Amniotic stem cell (primary cell): ENCODE measurements at regions not wholly inside any gene's neighbourhood (a gene's known extent, or its start where the extent isn't known, plus 50 kb on each side); places are given as distances from the start of the nearest gene placed in this dataset.

Experiments
- DNase-seq: peaks from one replicate; lab custom pipeline; 2025; lab: John Stamatoyannopoulos, UW

- DNase-seq, result no peak
These were observed 240.1 kb upstream of the PPP1R2C start for GRCh38 chrX:43018031-43018430.

- DNase-seq, result no peak
These were observed 241.1 kb upstream of the PPP1R2C start for GRCh38 chrX:43019021-43019420.

- DNase-seq, result no peak
These were observed 247.9 kb upstream of the PPP1R2C start for GRCh38 chrX:43025806-43026315.

DNA sequence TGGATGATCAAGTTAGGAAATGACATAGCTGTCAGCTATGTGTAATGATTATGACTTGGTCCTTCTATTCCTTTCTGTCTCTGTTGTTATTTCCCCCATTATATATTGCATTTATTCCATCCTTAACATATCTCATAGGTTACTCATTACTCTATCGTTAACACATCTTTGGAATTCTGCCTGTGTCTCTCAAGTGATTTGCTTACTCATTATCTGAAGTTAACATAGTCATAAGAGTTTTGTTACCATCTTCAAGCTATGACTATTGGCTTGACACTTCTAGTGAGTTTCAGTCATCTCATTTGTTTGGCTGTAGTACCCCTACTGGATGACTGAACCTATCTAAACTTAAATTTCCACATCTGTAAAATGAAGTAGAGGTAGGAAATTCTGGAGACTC is 286.1 kb upstream of the PPP1R2C start:
- no peak for DNase-seq

DNA sequence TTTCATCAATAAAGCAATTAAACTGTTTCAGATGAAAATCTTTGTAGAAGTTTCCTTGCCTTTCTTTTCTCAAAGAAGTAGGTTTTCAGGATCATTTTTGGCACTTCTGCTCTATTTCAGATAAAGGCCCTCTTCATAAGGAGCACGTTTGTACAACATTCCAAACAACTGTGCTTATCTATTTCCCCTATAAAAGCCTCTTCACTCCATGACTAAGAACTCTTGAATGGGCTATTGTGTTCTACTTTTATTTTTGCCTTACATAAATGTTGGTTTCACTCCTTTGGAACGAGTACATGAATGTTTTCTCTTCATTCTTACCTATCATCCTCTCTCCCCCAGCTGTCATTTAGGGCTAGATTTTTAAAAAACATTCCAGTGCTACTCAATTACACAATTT is 288.0 kb upstream of the PPP1R2C start:
- no peak for DNase-seq

- DNase-seq, result no peak
These were observed 290.7 kb upstream of the PPP1R2C start for GRCh38 chrX:43068639-43069038.

- DNase-seq, result no peak
These were observed 305.1 kb upstream of the PPP1R2C start for GRCh38 chrX:43083016-43083415.

- no peak for DNase-seq
These were observed 309.9 kb upstream of the PPP1R2C start for GRCh38 chrX:43087830-43088229.

GRCh38 chrX:43096830-43097229 is 318.9 kb upstream of the PPP1R2C start:
- no peak for DNase-seq

DNA sequence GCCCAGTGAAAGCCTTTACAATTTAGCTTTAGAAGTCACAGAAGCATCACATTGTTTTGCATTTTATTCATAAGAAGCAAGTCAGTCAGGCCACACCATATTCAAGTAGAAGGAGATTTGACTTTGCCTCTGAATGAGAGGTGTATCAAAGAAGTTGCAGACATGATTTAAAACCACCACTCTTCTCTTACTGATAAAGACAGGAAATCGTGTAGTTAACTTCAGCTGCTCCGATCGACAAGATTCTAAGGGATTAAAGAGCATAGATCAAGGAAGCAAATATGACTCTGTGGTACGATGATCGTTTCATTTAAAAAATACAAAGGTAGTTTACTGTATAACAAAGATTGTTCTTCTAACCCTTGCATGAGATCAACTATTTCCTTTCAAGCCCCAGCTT is 328.0 kb upstream of the PPP1R2C start:
- no peak for DNase-seq

DNA sequence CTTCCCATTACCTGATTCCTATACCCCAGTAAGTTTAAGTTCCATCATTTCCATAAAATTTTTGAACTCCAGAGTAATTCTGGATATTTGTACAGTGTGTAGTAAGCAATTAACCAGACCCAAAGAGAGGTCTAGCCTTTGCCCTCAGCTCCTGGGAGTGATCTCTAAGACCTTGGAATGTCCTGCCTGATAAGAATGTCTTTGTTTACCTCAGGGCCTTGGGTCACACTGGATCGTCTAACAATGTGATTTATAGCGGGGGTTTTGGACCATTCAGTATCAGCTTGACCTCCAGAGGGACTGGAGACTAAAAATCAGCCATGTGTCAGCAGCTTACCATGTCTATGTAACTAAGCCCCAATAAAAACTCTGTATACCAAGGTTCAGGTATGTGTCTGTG is 330.9 kb upstream of the PPP1R2C start:
- DNase-seq, result no peak

- DNase-seq, result no peak
These were observed 343.7 kb upstream of the PPP1R2C start for GRCh38 chrX:43121637-43122036.

DNA sequence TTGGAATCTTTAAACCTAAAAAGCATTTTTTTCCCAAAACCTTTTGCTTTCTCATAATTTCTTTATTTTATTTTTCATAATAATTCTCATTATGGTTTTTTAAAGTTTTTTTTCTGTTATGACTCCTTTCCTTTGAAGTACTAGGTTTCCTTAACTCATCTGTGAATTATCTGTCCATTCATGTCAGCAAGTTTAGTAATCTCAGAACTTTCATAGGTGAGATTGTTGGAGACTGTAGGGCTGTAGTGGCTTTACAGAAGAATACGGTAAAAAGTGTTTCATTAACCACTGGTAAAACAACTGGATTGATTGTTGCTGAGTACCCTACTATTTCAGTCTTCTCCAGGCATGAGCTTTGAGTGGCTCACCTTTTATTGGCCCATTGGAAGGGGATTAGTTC is 361.7 kb upstream of the PPP1R2C start:
- DNase-seq, result no peak

GRCh38 chrX:43140582-43140981 is 362.6 kb upstream of the PPP1R2C start:
- DNase-seq, result no peak

GRCh38 chrX:43141885-43142284 is 363.9 kb upstream of the PPP1R2C start:
- DNase-seq, result no peak

DNA sequence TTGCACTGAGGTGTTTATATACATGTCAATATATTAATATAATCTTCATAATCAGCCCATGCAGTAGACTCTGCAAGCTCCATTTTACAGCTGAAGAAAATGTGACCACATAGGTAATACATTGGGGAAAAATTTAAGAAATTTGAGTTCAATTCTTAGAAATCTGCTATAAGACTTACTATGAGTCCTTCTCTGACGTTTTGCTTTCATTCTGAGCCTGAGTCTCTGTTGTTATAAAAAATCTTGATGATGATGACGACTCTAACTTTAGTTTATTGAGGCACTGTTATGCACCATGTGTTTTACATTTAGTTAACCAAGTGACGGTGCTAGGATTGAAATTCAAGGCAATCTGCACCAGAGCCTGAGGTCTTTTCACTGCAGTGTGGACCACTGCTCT is 370.3 kb upstream of the PPP1R2C start:
- DNase-seq, result no peak

DNA sequence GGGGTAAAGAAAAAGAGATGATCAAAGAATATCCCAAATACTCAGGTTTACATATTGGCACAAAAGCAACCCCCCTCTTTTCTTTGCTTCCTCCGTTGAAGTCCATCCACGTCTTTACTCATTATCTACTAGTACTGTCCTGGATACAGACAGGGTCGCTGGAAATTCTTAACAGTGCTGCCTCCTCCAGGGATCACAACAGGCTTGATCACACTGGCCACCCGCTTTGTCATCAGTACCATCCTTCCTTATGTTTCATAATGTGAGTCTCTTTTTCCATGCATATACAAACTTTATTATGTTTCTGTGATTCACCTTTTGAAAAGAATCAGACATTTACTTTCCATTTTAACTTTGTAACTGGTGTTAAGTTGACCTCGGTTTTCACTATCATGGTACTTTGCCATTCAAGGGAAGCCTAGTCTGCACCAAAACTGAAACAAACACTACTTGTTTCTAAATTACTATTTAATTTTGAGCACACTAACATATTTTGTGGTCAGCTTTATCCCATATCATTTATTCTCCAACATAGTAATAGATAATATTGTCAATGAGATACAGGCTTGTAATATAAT is 387.5 kb upstream of the PPP1R2C start:
- no peak for DNase-seq

DNA sequence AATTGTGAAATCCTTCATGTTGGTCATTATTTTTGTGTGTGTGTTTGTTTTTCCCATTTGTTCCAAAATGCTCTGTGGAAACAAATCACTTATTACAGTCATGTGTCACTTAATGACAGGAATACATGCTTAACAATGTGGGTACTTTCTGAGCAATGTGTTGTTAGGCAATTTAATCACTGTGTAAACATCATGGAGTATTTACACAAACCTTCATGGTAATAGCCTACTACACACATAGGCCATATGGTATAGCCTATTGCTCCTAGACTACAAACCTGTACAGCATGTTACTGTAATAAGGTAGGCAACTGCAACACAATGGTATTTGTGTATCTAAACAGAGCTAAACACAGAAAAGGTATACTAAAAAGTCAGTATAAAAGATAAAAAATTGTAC is 388.9 kb upstream of the PPP1R2C start:
- DNase-seq, result no peak

- no peak for DNase-seq
These were observed 397.5 kb upstream of the PPP1R2C start for GRCh38 chrX:43175434-43175833.

DNA sequence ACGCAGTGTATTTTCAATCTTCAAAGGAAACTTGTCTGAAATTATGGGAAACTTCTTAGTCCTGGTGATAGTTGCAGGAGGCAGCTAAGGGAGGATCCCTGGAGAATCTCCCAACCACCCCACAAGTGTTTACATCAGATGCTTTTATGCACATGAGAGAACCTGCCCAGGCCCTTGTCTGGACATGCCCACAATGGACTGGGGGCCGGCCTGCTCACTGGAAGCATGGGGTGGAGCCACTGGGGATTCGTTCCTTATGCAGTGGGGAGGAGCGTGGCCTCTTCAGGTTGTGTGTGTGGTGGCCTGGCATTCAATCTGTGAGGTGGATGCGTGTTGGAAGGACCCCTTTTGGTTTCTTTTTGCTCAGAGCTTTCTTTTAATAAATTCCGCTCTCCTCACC is 398.7 kb upstream of the PPP1R2C start:
- DNase-seq, result no peak

- no peak for DNase-seq
These were observed 410.3 kb upstream of the PPP1R2C start for GRCh38 chrX:43188296-43188695.

DNA sequence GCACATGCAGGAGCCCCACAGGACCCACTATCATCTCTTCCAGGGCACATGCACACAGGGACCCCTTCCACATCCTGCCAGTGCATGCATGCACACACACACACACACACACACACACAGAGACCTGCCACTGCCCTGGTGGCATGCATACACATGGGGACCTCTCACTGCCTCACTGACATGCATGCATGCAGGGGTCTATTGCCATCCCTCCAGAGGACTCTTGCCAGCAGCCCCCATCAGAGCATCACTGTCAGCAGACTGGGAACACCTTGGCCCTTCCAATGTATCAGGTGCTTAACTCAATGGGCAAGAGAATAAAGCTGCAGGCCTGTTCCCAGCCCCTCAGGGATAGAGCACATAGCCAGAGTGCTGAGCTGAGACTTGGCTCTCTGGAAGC is 433.6 kb upstream of the PPP1R2C start:
- no peak for DNase-seq

- DNase-seq, result no peak
These were observed 437.9 kb upstream of the MAOA start for GRCh38 chrX:43218198-43218597.

DNA sequence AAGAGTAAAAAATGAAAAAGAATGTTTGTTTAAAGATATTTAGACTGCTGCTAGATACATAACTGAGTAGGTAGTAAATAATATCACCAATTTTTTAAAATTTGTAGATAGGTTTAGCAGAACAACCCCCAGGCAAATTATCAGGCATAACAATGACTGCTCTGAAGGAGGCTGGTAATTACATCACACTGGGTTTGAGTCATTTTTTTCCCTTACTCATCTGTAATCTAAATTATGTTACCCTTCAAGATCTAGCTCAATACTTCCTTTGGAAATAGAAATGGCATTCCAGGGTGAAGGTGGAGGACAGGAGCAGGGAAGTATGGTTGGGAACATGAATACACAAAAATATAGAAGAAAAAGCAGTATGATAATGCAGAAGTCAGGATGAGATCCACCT is 431.6 kb upstream of the MAOA start:
- DNase-seq, result no peak
